ENCODE measurements at regions not wholly inside any gene's neighbourhood (a gene's known extent, or its start where the extent isn't known, plus 50 kb on each side); places are given as distances from the start of the nearest gene placed in this dataset.

- peak; percentile 9 for TF ChIP-seq CTCF (IDR thresholded peaks at IDR 0.05; ENCODE audit: poor library complexity, severe bottlenecking)
- TF ChIP-seq EZH2 (IDR thresholded peaks at IDR 0.05; ENCODE audit: borderline replicate concordance, insufficient read depth, low read length, poor library complexity, severe bottlenecking), result no peak
- TF ChIP-seq POLR2AphosphoS5 (IDR thresholded peaks at IDR 0.05), result no peak
- no peak for TF ChIP-seq RAD21 (conservative IDR thresholded peaks at IDR 0.05)
These were observed 428.8 kb downstream of the DYNC2H1 start for GRCh38 chr11:103537904-103538502.
